KMS-11 (cell line): ENCODE measurements at regions not wholly inside any gene's neighbourhood (a gene's known extent, or its start where the extent isn't known, plus 50 kb on each side); places are given as distances from the start of the nearest gene placed in this dataset.

Experiments
- H2AFZ ChIP-seq: fragments of 200-600 bp; sonication (generic); 2 replicates; pipeline ENCODE4 v1.6.1; 2016; ENCODE audit warnings: antibody characterized with exemption, mixed run types, low read depth
- H3K27ac ChIP-seq: fragments of 200-600 bp; sonication (generic); 2 replicates; pipeline ENCODE4 v1.6.1; 2016; ENCODE audit warnings: mild to moderate bottlenecking, mixed run types
- H3K27me3 ChIP-seq: fragments of 200-600 bp; sonication (generic); 2 replicates; pipeline ENCODE4 v1.6.1; 2017; ENCODE audit warnings: mild to moderate bottlenecking, low read depth, mixed run types, moderate library complexity; ENCODE audit not compliant: insufficient read depth
- H3K36me3 ChIP-seq: fragments of 200-600 bp; sonication (generic); 2 replicates; pipeline ENCODE4 v1.6.1; 2017; ENCODE audit warnings: mild to moderate bottlenecking, mixed run types; ENCODE audit not compliant: insufficient read depth
- H3K4me1 ChIP-seq: fragments of 200-600 bp; sonication (generic); 2 replicates; pipeline ENCODE4 v1.6.1; 2016; ENCODE audit warnings: mild to moderate bottlenecking, low read depth, mixed run types; ENCODE audit not compliant: poor library complexity, severe bottlenecking
- H3K4me2 ChIP-seq: fragments of 200-600 bp; sonication (generic); 2 replicates; pipeline ENCODE4 v1.7.0; 2016; ENCODE audit warnings: mild to moderate bottlenecking, mixed run types
- H3K4me3 ChIP-seq: fragments of 200-600 bp; sonication (generic); IDR thresholded peaks from 2 replicates; pipeline ENCODE4 v1.6.1; 2017; ENCODE audit warnings: low read depth, low read length, mixed read lengths; ENCODE audit not compliant: insufficient read depth
- H3K79me2 ChIP-seq: fragments of 200-600 bp; sonication (generic); 2 replicates; pipeline ENCODE4 v1.6.1; 2016; ENCODE audit warnings: low read depth, mixed run types; ENCODE audit not compliant: insufficient read depth
- H3K9ac ChIP-seq: fragments of 200-600 bp; sonication (generic); 2 replicates; pipeline ENCODE4 v1.6.1; 2016; ENCODE audit warnings: mild to moderate bottlenecking, mixed run types
- H4K20me1 ChIP-seq: fragments of 200-600 bp; sonication (generic); 2 replicates; pipeline ENCODE4 v1.6.1; 2016; ENCODE audit warnings: mild to moderate bottlenecking, mixed run types; ENCODE audit not compliant: insufficient read depth
- CTCF ChIP-seq: fragments of 200-600 bp; sonication (generic); conservative IDR thresholded peaks from 2 replicates; pipeline ENCODE4 v1.6.1; 2017; ENCODE audit warnings: low read depth, mild to moderate bottlenecking, antibody characterized with exemption, low read length, moderate library complexity, mixed read lengths

GRCh38 chr3:79910337-79910736 lies 142.5 kb upstream of the ROBO1 start:
- no peak overlapping the region for H2AFZ ChIP-seq
- no peaks in the 10 kb centered on the region for H3K4me1 ChIP-seq
- H3K27me3 ChIP-seq, result no peaks in the 10 kb centered on the region
- H3K4me2 ChIP-seq, result no peak overlapping the region
- H3K36me3 ChIP-seq, result no peaks in the 10 kb centered on the region
- no peaks in the 10 kb centered on the region for H3K79me2 ChIP-seq
- H3K9ac ChIP-seq, result no peak overlapping the region
- no peak overlapping the region for H3K4me3 ChIP-seq
- no peak overlapping the region for H3K27ac ChIP-seq
- H4K20me1 ChIP-seq, result no peaks in the 10 kb centered on the region
- TF ChIP-seq CTCF, result no peak

DNA sequence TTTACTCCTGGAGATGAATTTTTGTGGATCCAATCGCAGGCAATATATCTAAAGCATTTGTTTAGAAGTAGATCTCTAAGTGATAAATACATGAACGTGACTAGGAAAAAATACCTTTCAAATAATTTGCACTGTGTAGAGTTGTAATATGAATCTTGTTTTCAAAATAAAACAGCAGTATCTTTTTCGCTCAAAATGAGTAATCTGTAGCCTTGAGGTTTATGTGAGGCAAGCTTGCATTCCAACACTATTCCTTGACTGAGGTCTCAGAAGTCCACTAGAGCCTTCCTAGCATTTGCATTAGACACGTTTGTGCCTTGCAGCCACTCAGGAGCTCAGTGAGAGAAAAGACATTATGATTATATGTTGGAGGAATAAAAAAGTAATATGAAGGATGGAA lies 138.3 kb upstream of the ROBO1 start:
- Histone ChIP-seq H3K4me3 (no peak overlapping the region), H3K36me3 (no peaks in the 10 kb centered on the region), H3K79me2 (no peaks in the 10 kb centered on the region), H3K4me1 (no peaks in the 10 kb centered on the region), H4K20me1 (no peaks in the 10 kb centered on the region), H3K4me2 (no peak overlapping the region), H3K27me3 (no peaks in the 10 kb centered on the region), H3K9ac (no peak overlapping the region), H3K27ac (no peak overlapping the region), H2AFZ (no peak overlapping the region)
- TF ChIP-seq CTCF, result no peak

DNA sequence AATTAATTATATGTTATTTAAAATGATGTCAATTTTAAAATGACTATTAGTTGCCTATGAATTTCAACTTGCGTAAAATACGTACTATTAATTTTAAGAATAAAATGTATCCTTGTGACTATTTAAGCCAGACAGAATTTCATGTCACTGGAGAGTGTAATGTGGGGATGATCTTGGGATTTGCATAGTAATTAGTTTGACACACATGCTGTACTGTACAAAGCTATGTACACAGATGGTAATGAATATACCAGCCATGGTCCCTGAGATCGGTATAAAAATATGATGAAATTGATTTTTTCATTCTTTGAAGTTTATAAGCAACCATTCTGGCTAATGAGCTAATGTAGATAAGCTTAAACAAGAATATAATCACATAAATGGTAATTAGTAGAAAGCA lies 134.4 kb upstream of the ROBO1 start:
- H3K27ac ChIP-seq, result no peak overlapping the region
- TF ChIP-seq CTCF, result no peak
- H3K4me2 ChIP-seq, result no peak overlapping the region
- H3K36me3 ChIP-seq, result no peaks in the 10 kb centered on the region
- H3K79me2 ChIP-seq, result no peaks in the 10 kb centered on the region
- no peaks in the 10 kb centered on the region for H3K27me3 ChIP-seq
- no peak overlapping the region for H2AFZ ChIP-seq
- no peak overlapping the region for H3K4me3 ChIP-seq
- no peaks in the 10 kb centered on the region for H3K4me1 ChIP-seq
- H3K9ac ChIP-seq, result no peak overlapping the region
- H4K20me1 ChIP-seq, result no peaks in the 10 kb centered on the region

- Histone ChIP-seq H3K79me2 (no peaks in the 10 kb centered on the region), H3K4me3 (no peak overlapping the region), H3K9ac (no peak overlapping the region), H3K4me1 (no peaks in the 10 kb centered on the region), H3K27ac (no peak overlapping the region), H3K4me2 (no peak overlapping the region), H3K36me3 (no peaks in the 10 kb centered on the region), H2AFZ (no peak overlapping the region), H4K20me1 (no peaks in the 10 kb centered on the region), H3K27me3 (no peaks in the 10 kb centered on the region)
- TF ChIP-seq CTCF, result no peak
Observed at GRCh38 chr3:79898907-79899306, 131.1 kb upstream of the ROBO1 start.

GRCh38 chr3:79896086-79896485 lies 128.3 kb upstream of the ROBO1 start:
- Histone ChIP-seq H3K36me3 (no peaks in the 10 kb centered on the region), H3K4me2 (no peak overlapping the region), H3K27me3 (no peaks in the 10 kb centered on the region), H4K20me1 (no peaks in the 10 kb centered on the region), H3K9ac (no peak overlapping the region), H3K4me3 (no peak overlapping the region), H2AFZ (no peak overlapping the region), H3K27ac (no peak overlapping the region), H3K79me2 (no peaks in the 10 kb centered on the region), H3K4me1 (no peaks in the 10 kb centered on the region)
- no peak for TF ChIP-seq CTCF
